ENCODE measurements at regions not wholly inside any gene's neighbourhood (a gene's known extent, or its start where the extent isn't known, plus 50 kb on each side); places are given as distances from the start of the nearest gene placed in this dataset.

GRCh38 chr5:2658447-2658846, 93.0 kb downstream of the IRX2 start:
- intact Hi-C loops (cut with micrococcal nuclease) = no loop called here

- intact Hi-C loops (cut with micrococcal nuclease) = no loop called here
These were observed 94.3 kb downstream of the IRX2 start for GRCh38 chr5:2657151-2657550.

- intact Hi-C loops (cut with micrococcal nuclease) = no loop called here
These were observed 95.3 kb downstream of the IRX2 start for GRCh38 chr5:2656206-2656605.

GRCh38 chr5:2653991-2654390, 97.5 kb downstream of the IRX2 start:
- intact Hi-C loops (cut with micrococcal nuclease) = no loop called here

GRCh38 chr5:2651116-2651515, 100.4 kb downstream of the IRX2 start:
- intact Hi-C loops (cut with micrococcal nuclease) = no loop called here

- intact Hi-C loops (cut with micrococcal nuclease) = no loop called here
These were observed 108.7 kb downstream of the IRX2 start for GRCh38 chr5:2642684-2643345.

GRCh38 chr5:2640717-2641116, 110.8 kb downstream of the IRX2 start:
- intact Hi-C loops (cut with micrococcal nuclease) = no loop called here

- intact Hi-C loops (cut with micrococcal nuclease) = no loop called here
These were observed 112.1 kb downstream of the IRX2 start for GRCh38 chr5:2639425-2639824.

- intact Hi-C loops (cut with micrococcal nuclease) = no loop called here
These were observed 116.9 kb downstream of the IRX2 start for GRCh38 chr5:2634399-2635176.

- intact Hi-C loops (cut with micrococcal nuclease) = no loop called here
These were observed 117.5 kb downstream of the IRX2 start for GRCh38 chr5:2633992-2634391.

- intact Hi-C loops (cut with micrococcal nuclease) = no loop called here
These were observed 119.7 kb downstream of the IRX2 start for GRCh38 chr5:2631758-2632157.

GRCh38 chr5:2629045-2629444, 122.4 kb downstream of the IRX2 start:
- intact Hi-C loops (cut with micrococcal nuclease) = no loop called here

- intact Hi-C loops (cut with micrococcal nuclease) = no loop called here
These were observed 123.6 kb downstream of the IRX2 start for GRCh38 chr5:2627867-2628266.

- intact Hi-C loops (cut with micrococcal nuclease) = no loop called here
These were observed 124.9 kb downstream of the IRX2 start for GRCh38 chr5:2626572-2626971.

- intact Hi-C loops (cut with micrococcal nuclease) = no loop called here
These were observed 128.6 kb downstream of the IRX2 start for GRCh38 chr5:2622866-2623265.

- intact Hi-C loops (cut with micrococcal nuclease) = no loop called here
These were observed 129.8 kb downstream of the IRX2 start for GRCh38 chr5:2621631-2622030.

- intact Hi-C loops (cut with micrococcal nuclease) = no loop called here
These were observed 132.3 kb downstream of the IRX2 start for GRCh38 chr5:2619216-2619615.

- intact Hi-C loops (cut with micrococcal nuclease) = no loop called here
These were observed 134.0 kb downstream of the IRX2 start for GRCh38 chr5:2617461-2617860.

- intact Hi-C loops (cut with micrococcal nuclease) = no loop called here
These were observed 135.6 kb downstream of the IRX2 start for GRCh38 chr5:2615917-2616316.

GRCh38 chr5:2614571-2614970, 136.9 kb downstream of the IRX2 start:
- intact Hi-C loops (cut with micrococcal nuclease) = no loop called here

GRCh38 chr5:2611659-2612058, 139.8 kb downstream of the IRX2 start:
- intact Hi-C loops (cut with micrococcal nuclease) = no loop called here

- intact Hi-C loops (cut with micrococcal nuclease) = no loop called here
These were observed 140.5 kb downstream of the IRX2 start for GRCh38 chr5:2610986-2611385.

GRCh38 chr5:2608391-2608790, 143.1 kb downstream of the IRX2 start:
- intact Hi-C loops (cut with micrococcal nuclease) = no loop called here
